HL-60 (cell line): ENCODE measurements at regions not wholly inside any gene's neighbourhood (a gene's known extent, or its start where the extent isn't known, plus 50 kb on each side); places are given as distances from the start of the nearest gene placed in this dataset.
A peak's percentile ranks its signal among the peaks of the same experiment; 100 is the strongest.

Experiments
- DNase-seq, 2 experiments: peaks; one replicate each; pipeline ENCODE4 v3.0.0-alpha.2; 2010 to 2020; ENCODE audit warnings: low read depth in 1 of 2, low spot score in 1 of 2
- H3K27ac ChIP-seq: fragments of 250-450 bp; sonication (Bioruptor Pico); replicated peaks from 2 replicates; pipeline ENCODE4 v1.5.1; 2020; ENCODE audit warnings: mild to moderate bottlenecking, moderate library complexity
- H3K27me3 ChIP-seq: fragments of 250-450 bp; sonication (Bioruptor Pico); 2 replicates; pipeline ENCODE4 v1.5.1; 2021; ENCODE audit warnings: mild to moderate bottlenecking, moderate library complexity; ENCODE audit not compliant: insufficient read depth, poor library complexity, severe bottlenecking
- H3K4me3 ChIP-seq: replicated peaks from 2 replicates; pipeline ENCODE4 v1.5.1; 2011; ENCODE audit warnings: mild to moderate bottlenecking, control low read depth, low read length; ENCODE audit not compliant: insufficient read depth
- GABPA ChIP-seq: IDR thresholded peaks from 2 replicates; pipeline ENCODE4 v1.6.1; 2012; ENCODE audit warnings: low read depth
- POLR2AphosphoS5 ChIP-seq: IDR thresholded peaks from 2 replicates; pipeline ENCODE4 v1.6.1; 2012; ENCODE audit warnings: low read depth
- SPI1 ChIP-seq: IDR thresholded peaks from 2 replicates; pipeline ENCODE4 v1.6.1; 2012; ENCODE audit warnings: low read depth, mild to moderate bottlenecking, borderline replicate concordance
- TF ChIP-seq, protein P1 (sequence below): IDR thresholded peaks from 2 replicates; pipeline ENCODE4 v1.6.1; 2012; ENCODE audit warnings: low read depth; ENCODE audit not compliant: insufficient replicate concordance
- TF ChIP-seq, protein P2 (sequence below): IDR thresholded peaks from one replicate; pipeline ENCODE4 v1.5.1; 2011; ENCODE audit warnings: low read length, control low read depth, inconsistent platforms; ENCODE audit not compliant: insufficient read depth

- Histone ChIP-seq H3K27me3 (peaks cover 2% of the 10 kb centered on the region), H3K4me3 (no peak overlapping the region), H3K27ac (no peak overlapping the region)
- TF ChIP-seq, protein P1, sequence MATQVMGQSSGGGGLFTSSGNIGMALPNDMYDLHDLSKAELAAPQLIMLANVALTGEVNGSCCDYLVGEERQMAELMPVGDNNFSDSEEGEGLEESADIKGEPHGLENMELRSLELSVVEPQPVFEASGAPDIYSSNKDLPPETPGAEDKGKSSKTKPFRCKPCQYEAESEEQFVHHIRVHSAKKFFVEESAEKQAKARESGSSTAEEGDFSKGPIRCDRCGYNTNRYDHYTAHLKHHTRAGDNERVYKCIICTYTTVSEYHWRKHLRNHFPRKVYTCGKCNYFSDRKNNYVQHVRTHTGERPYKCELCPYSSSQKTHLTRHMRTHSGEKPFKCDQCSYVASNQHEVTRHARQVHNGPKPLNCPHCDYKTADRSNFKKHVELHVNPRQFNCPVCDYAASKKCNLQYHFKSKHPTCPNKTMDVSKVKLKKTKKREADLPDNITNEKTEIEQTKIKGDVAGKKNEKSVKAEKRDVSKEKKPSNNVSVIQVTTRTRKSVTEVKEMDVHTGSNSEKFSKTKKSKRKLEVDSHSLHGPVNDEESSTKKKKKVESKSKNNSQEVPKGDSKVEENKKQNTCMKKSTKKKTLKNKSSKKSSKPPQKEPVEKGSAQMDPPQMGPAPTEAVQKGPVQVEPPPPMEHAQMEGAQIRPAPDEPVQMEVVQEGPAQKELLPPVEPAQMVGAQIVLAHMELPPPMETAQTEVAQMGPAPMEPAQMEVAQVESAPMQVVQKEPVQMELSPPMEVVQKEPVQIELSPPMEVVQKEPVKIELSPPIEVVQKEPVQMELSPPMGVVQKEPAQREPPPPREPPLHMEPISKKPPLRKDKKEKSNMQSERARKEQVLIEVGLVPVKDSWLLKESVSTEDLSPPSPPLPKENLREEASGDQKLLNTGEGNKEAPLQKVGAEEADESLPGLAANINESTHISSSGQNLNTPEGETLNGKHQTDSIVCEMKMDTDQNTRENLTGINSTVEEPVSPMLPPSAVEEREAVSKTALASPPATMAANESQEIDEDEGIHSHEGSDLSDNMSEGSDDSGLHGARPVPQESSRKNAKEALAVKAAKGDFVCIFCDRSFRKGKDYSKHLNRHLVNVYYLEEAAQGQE, result no peak
- TF ChIP-seq, protein P2, sequence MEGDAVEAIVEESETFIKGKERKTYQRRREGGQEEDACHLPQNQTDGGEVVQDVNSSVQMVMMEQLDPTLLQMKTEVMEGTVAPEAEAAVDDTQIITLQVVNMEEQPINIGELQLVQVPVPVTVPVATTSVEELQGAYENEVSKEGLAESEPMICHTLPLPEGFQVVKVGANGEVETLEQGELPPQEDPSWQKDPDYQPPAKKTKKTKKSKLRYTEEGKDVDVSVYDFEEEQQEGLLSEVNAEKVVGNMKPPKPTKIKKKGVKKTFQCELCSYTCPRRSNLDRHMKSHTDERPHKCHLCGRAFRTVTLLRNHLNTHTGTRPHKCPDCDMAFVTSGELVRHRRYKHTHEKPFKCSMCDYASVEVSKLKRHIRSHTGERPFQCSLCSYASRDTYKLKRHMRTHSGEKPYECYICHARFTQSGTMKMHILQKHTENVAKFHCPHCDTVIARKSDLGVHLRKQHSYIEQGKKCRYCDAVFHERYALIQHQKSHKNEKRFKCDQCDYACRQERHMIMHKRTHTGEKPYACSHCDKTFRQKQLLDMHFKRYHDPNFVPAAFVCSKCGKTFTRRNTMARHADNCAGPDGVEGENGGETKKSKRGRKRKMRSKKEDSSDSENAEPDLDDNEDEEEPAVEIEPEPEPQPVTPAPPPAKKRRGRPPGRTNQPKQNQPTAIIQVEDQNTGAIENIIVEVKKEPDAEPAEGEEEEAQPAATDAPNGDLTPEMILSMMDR, result peak; percentile 25
- TF ChIP-seq GABPA, result no peak
- DNase-seq, result no peak
Observed at GRCh38 chr11:18853086-18853720, 61.6 kb upstream of the PTPN5 start.

GRCh38 chr11:18849406-18849805, 57.8 kb upstream of the PTPN5 start:
- Histone ChIP-seq H3K27me3 (no peaks in the 10 kb centered on the region), H3K4me3 (no peak overlapping the region), H3K27ac (no peak overlapping the region)
- no peak for DNase-seq
- no peak for TF ChIP-seq POLR2AphosphoS5
- no peak for TF ChIP-seq SPI1
- TF ChIP-seq, protein P2, result no peak
- TF ChIP-seq, protein P1, result no peak
- no peak for TF ChIP-seq GABPA

DNA sequence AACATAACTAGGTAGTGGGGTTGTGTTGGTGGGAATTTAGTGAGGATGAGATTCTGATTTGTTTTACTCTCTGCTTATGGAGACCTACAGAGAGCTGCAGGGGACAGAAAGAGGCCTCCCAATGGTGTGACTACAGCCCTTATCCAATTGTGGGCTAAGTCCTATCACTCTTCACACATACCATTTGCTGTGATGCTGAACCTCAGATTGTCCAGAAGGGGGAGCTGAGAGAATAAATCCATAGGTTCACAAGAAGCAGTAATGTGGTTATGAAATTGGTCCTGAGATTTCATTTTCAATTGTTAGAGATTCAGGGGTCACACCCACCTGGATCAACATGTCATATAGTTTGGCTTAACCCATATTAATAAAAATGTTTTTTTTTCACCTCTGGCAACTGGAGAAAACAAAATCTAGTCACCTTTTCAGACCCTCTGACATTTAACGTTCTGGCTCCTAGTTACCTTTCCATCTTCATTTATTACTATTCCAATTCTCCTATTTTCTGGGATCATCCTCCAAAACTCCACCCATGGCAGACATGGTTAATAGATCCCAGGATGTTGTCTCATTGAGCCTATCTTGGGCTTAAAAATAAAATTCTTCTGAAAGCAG, 53.3 kb upstream of the PTPN5 start:
- no peak overlapping the region for H3K4me3 ChIP-seq
- H3K27ac ChIP-seq, result no peak overlapping the region
- TF ChIP-seq SPI1 (no peak), POLR2AphosphoS5 (no peak), GABPA (no peak)
- TF ChIP-seq, protein P1, result no peak
- TF ChIP-seq, protein P2, result peak; percentile 76
- DNase-seq, result peak in 1 of 2 experiments; percentile 8
- no peaks in the 10 kb centered on the region for H3K27me3 ChIP-seq
